SK-N-SH treated with all-trans-retinoic acid at 6 μM for 48 hours (cell line): ENCODE measurements at regions not wholly inside any gene's neighbourhood (a gene's known extent, or its start where the extent isn't known, plus 50 kb on each side); places are given as distances from the start of the nearest gene placed in this dataset.

Experiments used
- CSDC2 ChIP-seq: fragments of 250-450 bp; sonication (Bioruptor Pico); IDR thresholded peaks from 2 replicates; pipeline ENCODE4 v1.5.0; 2020; ENCODE audit warnings: mild to moderate bottlenecking, moderate library complexity
- ESRRG ChIP-seq: fragments of 250-450 bp; sonication (Bioruptor Pico); IDR thresholded peaks from 2 replicates; pipeline ENCODE4 v1.6.1; 2021; ENCODE audit warnings: mild to moderate bottlenecking
- OSR1 ChIP-seq: fragments of 250-450 bp; sonication (Bioruptor Pico); IDR thresholded peaks from 2 replicates; pipeline ENCODE4 v1.8.0; 2022; ENCODE audit warnings: moderate library complexity, mild to moderate bottlenecking, inconsistent platforms
- TCF4 ChIP-seq: fragments of 250-450 bp; sonication (Bioruptor Pico); IDR thresholded peaks from 2 replicates; pipeline ENCODE4 v1.8.0; 2021; ENCODE audit warnings: mild to moderate bottlenecking, moderate library complexity, borderline replicate concordance
- ZFP30 ChIP-seq: fragments of 450-650 bp; formaldehyde crosslinking; IDR thresholded peaks from 2 replicates; pipeline ENCODE4 v1.5.0; 2022; ENCODE audit warnings: mild to moderate bottlenecking, moderate library complexity
- ZNF565 ChIP-seq: fragments of 450-650 bp; formaldehyde crosslinking; conservative IDR thresholded peaks from 2 replicates; pipeline ENCODE4 v1.5.0; 2020; ENCODE audit warnings: low read depth, mild to moderate bottlenecking, moderate library complexity
- TF ChIP-seq, protein P1 (sequence below): fragments of 250-450 bp; sonication (Bioruptor Pico); IDR thresholded peaks from 2 replicates; pipeline ENCODE4 v1.8.0; 2020; ENCODE audit warnings: mild to moderate bottlenecking, moderate library complexity, borderline replicate concordance

DNA sequence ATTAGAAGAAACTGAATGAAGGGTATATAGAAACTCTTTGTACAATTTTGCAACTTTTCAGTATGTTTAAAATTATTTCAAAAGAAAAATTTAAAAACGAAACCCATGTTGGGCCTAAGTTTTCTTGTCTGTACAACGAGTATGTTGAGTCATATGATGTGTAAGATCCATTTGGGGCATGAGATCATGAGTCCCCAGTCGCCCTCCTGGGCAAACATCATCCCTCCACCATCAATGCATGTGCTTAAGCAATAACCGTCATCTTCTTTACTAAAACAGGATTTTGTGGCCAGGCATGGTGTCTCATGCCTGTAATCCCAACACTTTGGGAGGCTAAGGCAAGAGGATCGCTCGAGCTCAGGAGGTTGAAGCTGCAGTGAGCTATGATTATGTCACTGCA is 54.2 kb upstream of the CDCA7L start:
- no peak for TF ChIP-seq ZFP30 (CRISPR knock-in tag)
- TF ChIP-seq, protein P1, sequence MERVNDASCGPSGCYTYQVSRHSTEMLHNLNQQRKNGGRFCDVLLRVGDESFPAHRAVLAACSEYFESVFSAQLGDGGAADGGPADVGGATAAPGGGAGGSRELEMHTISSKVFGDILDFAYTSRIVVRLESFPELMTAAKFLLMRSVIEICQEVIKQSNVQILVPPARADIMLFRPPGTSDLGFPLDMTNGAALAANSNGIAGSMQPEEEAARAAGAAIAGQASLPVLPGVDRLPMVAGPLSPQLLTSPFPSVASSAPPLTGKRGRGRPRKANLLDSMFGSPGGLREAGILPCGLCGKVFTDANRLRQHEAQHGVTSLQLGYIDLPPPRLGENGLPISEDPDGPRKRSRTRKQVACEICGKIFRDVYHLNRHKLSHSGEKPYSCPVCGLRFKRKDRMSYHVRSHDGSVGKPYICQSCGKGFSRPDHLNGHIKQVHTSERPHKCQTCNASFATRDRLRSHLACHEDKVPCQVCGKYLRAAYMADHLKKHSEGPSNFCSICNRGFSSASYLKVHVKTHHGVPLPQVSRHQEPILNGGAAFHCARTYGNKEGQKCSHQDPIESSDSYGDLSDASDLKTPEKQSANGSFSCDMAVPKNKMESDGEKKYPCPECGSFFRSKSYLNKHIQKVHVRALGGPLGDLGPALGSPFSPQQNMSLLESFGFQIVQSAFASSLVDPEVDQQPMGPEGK (CRISPR knock-in tag) = no peak
- TF ChIP-seq TCF4 = no peak
- no peak for TF ChIP-seq CSDC2
- TF ChIP-seq ZNF565 = no peak
- no peak for TF ChIP-seq OSR1
- TF ChIP-seq ESRRG (CRISPR knock-in tag) = no peak
